ENCODE measurements at regions not wholly inside any gene's neighbourhood (a gene's known extent, or its start where the extent isn't known, plus 50 kb on each side); places are given as distances from the start of the nearest gene placed in this dataset.

DNA sequence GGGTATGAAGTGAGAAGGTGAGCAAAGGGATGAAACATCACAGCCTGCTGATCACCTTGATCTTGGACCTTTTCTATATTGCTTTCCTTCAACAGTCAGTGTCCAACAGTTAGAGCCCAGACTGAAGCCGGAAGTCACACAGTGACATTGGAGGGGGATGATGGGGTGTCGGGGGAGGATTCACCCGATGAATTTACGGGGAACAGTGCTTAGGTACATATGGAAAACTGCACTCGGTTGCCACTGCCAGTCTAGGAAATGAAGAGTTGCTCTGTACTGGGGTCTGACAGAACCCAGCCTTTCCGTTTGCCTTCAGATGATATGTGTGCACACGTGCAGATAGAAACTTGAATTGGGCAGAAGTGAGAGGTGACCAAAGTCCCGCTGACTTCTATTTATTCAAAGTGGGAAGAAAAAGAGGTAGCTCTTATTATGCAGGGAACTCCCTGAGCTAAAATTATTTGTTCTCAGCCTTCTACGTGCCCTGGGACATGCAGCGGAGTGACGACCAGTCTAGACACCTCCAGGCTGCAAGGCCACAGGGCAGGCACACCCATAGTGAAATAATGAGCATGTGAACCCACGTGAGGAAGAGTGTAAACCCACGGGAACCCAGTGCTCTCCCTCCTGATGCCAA is 107.2 kb upstream of the INHBA start:
- intact Hi-C loops (cut with DNase I), result no loop called here
- DNase-seq (ENCODE audit: low spot score), result no peak

DNA sequence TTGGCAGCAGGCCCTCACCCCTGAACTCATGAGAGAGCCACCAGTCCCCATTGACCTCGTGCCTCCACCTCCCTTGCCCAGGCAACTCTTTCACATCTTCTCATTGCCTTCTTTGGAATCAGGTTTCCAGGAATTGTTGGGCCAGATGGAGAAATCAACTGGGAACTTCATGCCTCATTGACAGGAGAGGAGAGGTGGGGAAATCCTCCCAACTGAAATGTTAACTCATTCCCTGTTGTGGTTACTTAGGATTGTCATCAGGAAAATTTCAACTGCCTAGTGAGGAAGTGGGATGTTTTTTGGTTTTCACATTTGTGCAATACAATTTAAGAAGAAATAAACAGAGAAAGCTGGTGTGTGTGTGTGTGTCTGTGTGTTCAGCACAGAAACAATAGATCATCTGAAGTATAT is 106.6 kb upstream of the INHBA start:
- DNase-seq (ENCODE audit: low spot score), result no peak
- intact Hi-C loops (cut with DNase I), result no loop called here

DNA sequence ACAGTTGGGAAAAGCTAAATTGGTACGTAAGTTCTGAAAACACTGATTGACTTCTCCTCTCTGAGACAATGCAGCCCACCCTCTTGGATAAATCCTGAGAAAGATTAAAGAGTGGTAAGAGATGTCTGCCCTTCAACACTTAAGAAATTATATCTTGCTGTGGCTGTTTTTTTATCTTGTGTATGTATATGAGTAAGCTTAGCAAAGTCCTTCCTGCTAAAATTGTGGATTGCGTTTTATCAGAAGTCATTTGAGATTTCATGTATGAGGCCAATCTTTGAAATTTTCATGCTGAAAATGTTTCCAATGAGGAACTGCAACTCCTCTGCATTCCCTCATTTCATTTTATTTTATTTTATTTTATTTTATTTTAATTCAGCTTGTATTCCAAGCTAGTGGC is 106.2 kb upstream of the INHBA start:
- intact Hi-C loops (cut with DNase I), result no loop called here
- no peak for DNase-seq (ENCODE audit: low spot score)

DNA sequence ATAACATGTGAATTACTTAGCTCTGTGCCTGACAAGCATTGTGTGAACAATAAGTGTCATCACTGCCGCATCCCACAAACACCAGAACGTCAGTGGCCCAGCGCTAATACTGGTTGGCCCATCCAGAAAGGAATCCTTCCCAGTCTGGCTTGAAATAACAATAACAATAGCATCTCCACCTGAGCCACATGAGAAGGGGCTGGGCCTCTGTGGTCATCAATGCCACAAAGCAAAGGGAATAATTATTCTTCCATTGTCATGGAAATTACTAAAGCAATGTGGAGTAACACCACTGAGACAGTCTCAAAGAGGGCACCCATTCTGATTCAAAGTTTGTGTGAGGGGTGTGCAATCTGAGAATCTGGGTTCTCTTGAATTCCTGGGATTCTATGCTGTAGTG is 105.7 kb upstream of the INHBA start:
- intact Hi-C loops (cut with DNase I), result no loop called here
- DNase-seq (ENCODE audit: low spot score), result no peak

- DNase-seq (ENCODE audit: low spot score), result no peak
- intact Hi-C loops (cut with DNase I), result no loop called here
Observed at GRCh38 chr7:41803569-41803968, 100.7 kb upstream of the INHBA start.

GRCh38 chr7:41796331-41796730 is 93.4 kb upstream of the INHBA start:
- no peak for DNase-seq (ENCODE audit: low spot score)

GRCh38 chr7:41795276-41795833 is 92.5 kb upstream of the INHBA start:
- DNase-seq (ENCODE audit: low spot score), result no peak
- intact Hi-C loops (cut with DNase I), result no loop called here

More at GRCh38 chr7:41796331-41796730, 93.4 kb upstream of the INHBA start:
- intact Hi-C loops (cut with DNase I), result no loop called here

DNA sequence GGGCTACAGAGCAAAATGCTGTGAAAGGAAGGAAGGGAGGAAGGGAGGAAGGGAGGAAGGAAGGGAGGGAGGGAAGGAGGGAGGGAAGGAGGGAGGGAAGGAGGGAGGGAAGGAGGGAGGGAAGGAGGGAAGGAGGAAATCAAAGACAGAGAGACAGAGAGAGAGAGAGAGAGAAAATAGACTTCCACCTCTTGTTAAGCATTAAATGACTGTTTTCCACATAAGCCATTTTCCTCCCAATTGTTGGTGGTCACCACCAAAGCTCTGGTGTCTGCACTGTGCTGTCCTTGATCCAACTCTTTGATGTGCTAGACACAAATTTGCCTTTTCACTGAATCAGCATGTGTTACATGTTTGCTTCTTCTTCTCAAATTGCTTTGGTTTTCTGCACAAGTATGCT is 90.7 kb upstream of the INHBA start:
- intact Hi-C loops (cut with DNase I), result no loop called here
- DNase-seq (ENCODE audit: low spot score), result no peak

DNA sequence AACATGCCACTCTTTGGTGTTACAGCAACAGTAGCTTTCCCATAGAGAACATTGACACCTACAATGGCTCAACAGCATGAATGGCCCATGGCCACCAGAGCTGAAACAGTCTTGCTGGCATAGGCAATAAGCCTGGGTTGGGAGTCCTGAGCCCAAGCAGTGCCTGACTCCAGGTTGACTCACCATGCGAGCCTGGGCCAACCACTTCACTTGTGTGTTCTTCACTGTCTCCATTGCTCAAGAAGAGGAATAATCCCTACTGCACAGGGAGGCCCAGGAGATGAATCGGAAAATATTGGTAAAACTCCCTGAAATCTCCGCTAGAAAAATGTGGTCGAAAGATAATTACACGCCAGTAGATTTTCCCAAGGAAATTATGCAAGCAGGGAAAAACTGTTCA is 89.2 kb upstream of the INHBA start:
- intact Hi-C loops (cut with DNase I), result no loop called here
- DNase-seq (ENCODE audit: low spot score), result no peak

DNA sequence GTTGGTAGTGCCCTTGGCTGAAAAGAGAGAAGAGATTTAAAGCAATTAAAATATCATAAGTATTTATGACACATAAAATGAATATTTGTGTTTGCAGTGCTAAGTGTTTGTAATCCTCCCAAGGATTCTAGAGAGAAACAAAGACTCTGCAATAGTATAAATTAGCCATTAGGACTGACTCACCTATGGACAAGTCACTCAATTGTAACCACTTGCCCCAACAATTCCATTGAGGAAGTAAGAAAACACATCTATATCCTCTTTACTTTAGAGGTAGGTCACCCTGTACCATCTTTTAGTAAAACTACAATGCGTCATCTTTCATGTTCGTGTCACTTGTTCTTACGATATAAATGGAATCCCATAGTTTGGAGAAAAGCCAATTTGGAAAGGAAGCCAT is 85.7 kb upstream of the INHBA start:
- intact Hi-C loops (cut with DNase I), result no loop called here
- DNase-seq (ENCODE audit: low spot score), result no peak

GRCh38 chr7:41787651-41788350 is 84.9 kb upstream of the INHBA start:
- DNase-seq (ENCODE audit: low spot score), result no peak
- intact Hi-C loops (cut with DNase I), result no loop called here

DNA sequence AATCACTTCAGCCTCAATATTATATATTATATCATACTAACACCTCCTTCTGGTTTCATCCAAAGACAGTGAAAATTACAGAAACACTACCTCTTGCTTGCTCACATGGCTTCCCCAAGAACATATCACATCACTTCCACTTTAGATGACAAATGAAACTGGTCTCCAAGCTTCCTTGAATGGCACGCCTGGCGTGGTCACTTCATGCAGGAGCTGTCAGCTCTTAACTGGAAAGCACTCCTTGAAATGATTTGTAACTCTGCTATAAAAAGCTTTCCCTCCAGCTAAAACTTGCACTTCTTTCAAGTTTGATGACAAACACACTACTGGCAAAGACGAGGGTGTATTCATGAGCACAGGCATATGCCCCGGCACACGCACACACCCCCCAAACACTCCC is 84.1 kb upstream of the INHBA start:
- intact Hi-C loops (cut with DNase I), result no loop called here

DNA sequence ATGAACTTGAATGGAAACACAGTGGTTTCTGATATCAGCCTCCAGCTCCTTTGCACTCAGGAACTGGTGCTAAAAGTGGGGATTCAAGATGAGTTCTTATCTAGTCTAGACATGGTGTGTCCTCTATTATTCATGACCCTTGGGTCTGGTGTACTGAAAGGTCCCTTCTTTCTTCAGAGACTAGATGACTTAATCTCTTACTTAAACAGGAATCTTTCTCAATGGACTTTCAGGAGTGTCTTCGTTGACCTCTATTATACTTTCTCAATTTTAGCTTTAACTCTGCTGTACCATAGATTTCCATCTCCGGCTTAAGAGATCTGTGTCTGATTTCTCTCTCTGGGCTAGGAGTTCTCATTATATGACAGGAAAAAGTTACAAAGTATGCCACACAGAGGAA is 83.5 kb upstream of the INHBA start:
- intact Hi-C loops (cut with DNase I), result no loop called here
- no peak for DNase-seq (ENCODE audit: low spot score)

More for the DNA sequence above, 84.1 kb upstream of the INHBA start:
- no peak for DNase-seq (ENCODE audit: low spot score)

DNA sequence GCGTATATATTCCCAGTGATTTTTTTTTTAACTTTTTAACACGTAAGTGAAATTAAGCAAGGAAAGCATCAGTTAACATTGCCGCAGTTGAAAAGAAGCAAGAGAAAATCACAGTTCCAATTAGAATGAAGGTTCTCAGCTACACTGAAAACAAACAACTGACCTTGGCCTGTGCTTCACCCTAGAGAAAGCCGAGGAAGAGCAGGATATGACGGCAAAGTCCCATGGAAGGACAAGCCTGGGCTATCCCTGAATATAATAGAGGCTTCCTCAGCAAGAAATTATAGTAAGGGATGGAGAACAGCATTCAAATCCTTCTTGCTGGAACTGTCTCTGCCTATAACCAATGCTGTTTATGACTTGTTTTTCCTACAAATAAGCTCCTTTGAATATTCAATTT is 83.0 kb upstream of the INHBA start:
- no peak for DNase-seq (ENCODE audit: low spot score)
- intact Hi-C loops (cut with DNase I), result no loop called here

DNA sequence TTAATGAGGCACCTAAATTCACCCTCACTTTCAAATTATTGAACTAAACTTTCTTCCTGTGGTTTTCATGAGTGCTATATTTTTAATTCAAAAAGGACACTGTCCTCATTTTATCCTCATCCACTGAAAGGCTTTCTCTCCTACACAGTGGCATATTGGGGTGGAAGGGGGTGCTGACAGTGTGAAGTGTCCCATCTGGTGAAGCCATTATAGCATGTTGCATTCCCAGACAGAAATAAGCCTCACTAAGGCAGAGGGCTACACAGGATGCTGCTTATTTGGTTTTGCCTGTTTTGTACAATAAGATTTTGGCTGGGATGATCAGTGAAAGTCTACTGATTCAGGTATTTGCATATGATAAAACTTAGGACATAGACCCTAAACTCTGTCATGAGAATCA is 82.4 kb upstream of the INHBA start:
- DNase-seq (ENCODE audit: low spot score), result no peak
- intact Hi-C loops (cut with DNase I), result no loop called here

DNA sequence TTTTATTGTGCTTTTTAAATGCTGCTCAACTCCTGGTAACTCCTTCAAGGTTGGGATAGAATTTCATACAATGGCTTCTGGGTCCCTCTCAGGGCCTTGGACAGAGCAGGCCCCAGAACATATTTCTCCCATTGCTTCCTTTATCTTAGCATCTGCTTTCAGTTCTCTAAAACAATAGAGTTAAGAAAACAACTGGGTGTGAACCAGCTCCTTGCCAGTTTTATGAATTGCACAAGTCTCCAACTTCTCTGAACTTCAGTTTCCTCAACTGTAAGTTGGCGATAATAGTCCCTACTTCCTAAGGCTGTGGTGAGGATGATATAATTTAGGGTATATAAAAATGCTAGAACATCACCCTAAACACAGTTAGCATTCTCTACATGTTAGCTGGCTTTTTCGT is 77.0 kb upstream of the INHBA start:
- DNase-seq (ENCODE audit: low spot score), result no peak
- intact Hi-C loops (cut with DNase I), result no loop called here

- intact Hi-C loops (cut with DNase I), result no loop called here
- DNase-seq (ENCODE audit: low spot score), result no peak
Observed at GRCh38 chr7:41777894-41778596, 75.2 kb upstream of the INHBA start.

DNA sequence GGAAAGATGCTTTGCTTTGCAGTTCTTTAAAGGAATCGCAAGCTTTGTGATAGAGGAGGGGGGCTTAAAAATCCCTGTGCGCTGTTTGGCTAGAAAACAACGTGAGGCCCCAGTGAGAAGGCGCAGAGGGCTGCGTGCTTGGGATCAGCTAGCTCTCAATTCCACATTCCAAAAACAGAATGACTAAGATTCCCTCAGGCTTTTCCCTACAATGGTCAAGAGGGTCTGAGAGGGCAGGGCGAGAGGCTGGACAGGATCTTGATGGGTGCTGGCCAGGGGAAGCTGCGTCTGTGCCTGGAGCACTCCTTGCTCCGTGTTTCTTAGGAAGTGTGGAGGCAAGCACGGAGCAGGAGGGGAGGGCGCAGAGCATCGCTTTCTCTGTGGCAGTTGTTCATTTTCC is 72.1 kb upstream of the INHBA start:
- DNase-seq (ENCODE audit: low spot score), result no peak
- intact Hi-C loops (cut with DNase I), result no loop called here

- intact Hi-C loops (cut with DNase I), result no loop called here
- no peak for DNase-seq (ENCODE audit: low spot score)
Observed at GRCh38 chr7:41773756-41774155, 70.9 kb upstream of the INHBA start.

DNA sequence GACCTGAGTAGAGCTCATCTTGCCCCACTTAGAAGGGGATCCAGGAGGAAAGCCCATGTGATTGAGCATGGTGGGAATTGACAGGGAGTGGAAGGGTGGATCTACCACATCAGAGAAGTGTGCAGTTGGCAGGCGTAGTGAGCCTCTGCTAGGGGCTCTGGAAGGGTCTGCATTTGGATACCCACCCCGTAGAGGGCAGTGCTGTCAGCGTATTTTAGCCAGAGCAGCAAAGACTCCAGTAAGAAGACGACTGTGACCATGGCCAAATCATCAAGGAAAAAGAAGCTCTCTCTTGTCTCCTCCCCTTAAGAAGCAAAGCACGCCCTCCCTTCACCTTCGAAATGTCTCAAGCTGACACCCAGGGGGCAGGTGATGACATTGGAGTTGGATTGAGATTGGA is 68.8 kb upstream of the INHBA start:
- DNase-seq (ENCODE audit: low spot score), result no peak
- intact Hi-C loops (cut with DNase I), result loop anchor here in 1 of 2 donors (2.0 kb wide), 1 partner anchor 45 kb away; no protein-coding TSS in a partner anchor
